Ishikawa (cell line): ENCODE measurements at regions not wholly inside any gene's neighbourhood (a gene's known extent, or its start where the extent isn't known, plus 50 kb on each side); places are given as distances from the start of the nearest gene placed in this dataset.

Experiments
- NFIC ChIP-seq: IDR thresholded peaks from 2 replicates; pipeline ENCODE4 v1.6.1; 2012
- RAD21 ChIP-seq: IDR thresholded peaks from 2 replicates; pipeline ENCODE4 v1.6.1; 2012; ENCODE audit warnings: low read depth
- REST ChIP-seq: IDR thresholded peaks from 2 replicates; pipeline ENCODE4 v1.6.1; 2012; ENCODE audit warnings: low read depth, mild to moderate bottlenecking
- YY1 ChIP-seq: IDR thresholded peaks from 2 replicates; pipeline ENCODE4 v1.6.1; 2012; ENCODE audit warnings: low read depth

- TF ChIP-seq YY1 (no peak), RAD21 (no peak), REST (no peak), NFIC (no peak)
Measured at GRCh38 chr12:116384691-116385485, 107.4 kb upstream of the MED13L start.
